ENCODE measurements at regions not wholly inside any gene's neighbourhood (a gene's known extent, or its start where the extent isn't known, plus 50 kb on each side); places are given as distances from the start of the nearest gene placed in this dataset.

GRCh38 chr11:126138636-126139035, 72.8 kb downstream of the RPUSD4 start:
- H3K27me3 ChIP-seq (ENCODE audit: control insufficient read depth, insufficient read depth, low read length, poor library complexity, severe bottlenecking), result peaks cover 18% of the 10 kb centered on the region
- peaks cover 24% of the 10 kb centered on the region for H3K4me1 Mint-ChIP-seq

DNA sequence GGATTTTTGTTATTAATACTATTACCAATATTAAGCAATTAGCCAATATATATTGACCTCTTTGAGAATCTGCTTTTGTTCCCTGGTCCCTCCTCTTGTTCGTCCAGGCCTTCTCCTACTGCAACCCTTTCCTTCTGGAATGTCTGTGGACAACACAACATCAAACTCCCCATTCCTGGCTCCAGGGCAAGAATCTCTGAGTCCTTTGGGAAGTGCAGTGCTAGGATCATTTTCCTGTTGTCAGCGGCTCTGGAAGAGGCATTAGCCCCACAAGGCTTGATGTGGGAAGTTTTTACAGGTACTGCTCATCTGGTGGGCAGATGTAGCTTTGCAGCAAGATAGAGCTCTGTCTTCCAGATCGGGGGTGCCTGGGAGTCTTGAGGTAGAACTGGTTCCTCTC, 74.3 kb downstream of the RPUSD4 start:
- Histone ChIP-seq H3K36me3 (ENCODE audit: control insufficient read depth, insufficient read depth, low read length) (no peaks in the 10 kb centered on the region), H3K9me3 (ENCODE audit: control insufficient read depth, low read length) (no peaks in the 10 kb centered on the region), H3K27ac (ENCODE audit: low read depth, low read length) (no peak overlapping the region), H3K4me1 (ENCODE audit: control insufficient read depth, insufficient read depth, low read length) (no peaks in the 10 kb centered on the region), H3K9ac (ENCODE audit: extremely low read depth, low read length, poor library complexity, severe bottlenecking) (no peak overlapping the region), H3K4me3 (ENCODE audit: low read length) (no peak overlapping the region), H3K27me3 (ENCODE audit: control insufficient read depth, insufficient read depth, low read length, poor library complexity, severe bottlenecking) (peaks cover 18% of the 10 kb centered on the region)
- TF ChIP-seq, protein P1, sequence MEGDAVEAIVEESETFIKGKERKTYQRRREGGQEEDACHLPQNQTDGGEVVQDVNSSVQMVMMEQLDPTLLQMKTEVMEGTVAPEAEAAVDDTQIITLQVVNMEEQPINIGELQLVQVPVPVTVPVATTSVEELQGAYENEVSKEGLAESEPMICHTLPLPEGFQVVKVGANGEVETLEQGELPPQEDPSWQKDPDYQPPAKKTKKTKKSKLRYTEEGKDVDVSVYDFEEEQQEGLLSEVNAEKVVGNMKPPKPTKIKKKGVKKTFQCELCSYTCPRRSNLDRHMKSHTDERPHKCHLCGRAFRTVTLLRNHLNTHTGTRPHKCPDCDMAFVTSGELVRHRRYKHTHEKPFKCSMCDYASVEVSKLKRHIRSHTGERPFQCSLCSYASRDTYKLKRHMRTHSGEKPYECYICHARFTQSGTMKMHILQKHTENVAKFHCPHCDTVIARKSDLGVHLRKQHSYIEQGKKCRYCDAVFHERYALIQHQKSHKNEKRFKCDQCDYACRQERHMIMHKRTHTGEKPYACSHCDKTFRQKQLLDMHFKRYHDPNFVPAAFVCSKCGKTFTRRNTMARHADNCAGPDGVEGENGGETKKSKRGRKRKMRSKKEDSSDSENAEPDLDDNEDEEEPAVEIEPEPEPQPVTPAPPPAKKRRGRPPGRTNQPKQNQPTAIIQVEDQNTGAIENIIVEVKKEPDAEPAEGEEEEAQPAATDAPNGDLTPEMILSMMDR (conservative IDR thresholded peaks at IDR 0.05), result no peak
- Mint-ChIP-seq H3K27me3 (ENCODE audit: insufficient read depth) (peaks cover 9% of the 10 kb centered on the region), H3K4me3 (no peak overlapping the region), H3K4me1 (peaks cover 33% of the 10 kb centered on the region), H3K9me3 (no peaks in the 10 kb centered on the region), H3K27ac (no peak overlapping the region), H3K36me3 (ENCODE audit: low read depth) (no peaks in the 10 kb centered on the region)
- DNase-seq, result no peak
- 87 to 94% methylated on average over 2 to 3 of the region's 3 CpGs for WGBS, 2 experiments (ENCODE audit: insufficient coverage in 1 of 2, insufficient read length in 1 of 2)

More at GRCh38 chr11:126138636-126139035, 72.8 kb downstream of the RPUSD4 start:
- Histone ChIP-seq H3K4me3 (ENCODE audit: low read length) (no peak overlapping the region), H3K9me3 (ENCODE audit: control insufficient read depth, low read length) (no peaks in the 10 kb centered on the region), H3K4me1 (ENCODE audit: control insufficient read depth, insufficient read depth, low read length) (no peaks in the 10 kb centered on the region), H3K9ac (ENCODE audit: extremely low read depth, low read length, poor library complexity, severe bottlenecking) (no peak overlapping the region), H3K36me3 (ENCODE audit: control insufficient read depth, insufficient read depth, low read length) (no peaks in the 10 kb centered on the region), H3K27ac (ENCODE audit: low read depth, low read length) (no peak overlapping the region)
- Mint-ChIP-seq H3K27ac (no peak overlapping the region), H3K4me3 (no peak overlapping the region), H3K27me3 (ENCODE audit: insufficient read depth) (peaks cover 9% of the 10 kb centered on the region), H3K9me3 (no peaks in the 10 kb centered on the region), H3K36me3 (ENCODE audit: low read depth) (no peaks in the 10 kb centered on the region)
- DNase-seq, result no peak
- TF ChIP-seq, protein P1 (conservative IDR thresholded peaks at IDR 0.05), result no peak
- WGBS, 2 experiments (ENCODE audit: insufficient coverage in 1 of 2, insufficient read length in 1 of 2), result 88% methylated on average over 5 of the region's 7 CpGs; no CpG with 5 or more reads in 1 of the 2 experiments

GRCh38 chr11:126136507-126136906, 73.8 kb upstream of the CDON start:
- no peaks in the 10 kb centered on the region for H3K9me3 Mint-ChIP-seq
- DNase-seq, result no peak
- 91 to 93% methylated on average over 8 to 10 of the region's 10 CpGs for WGBS, 2 experiments (ENCODE audit: insufficient coverage in 1 of 2, insufficient read length in 1 of 2)
- H3K4me3 ChIP-seq (ENCODE audit: low read length), result no peak overlapping the region
- H3K27ac ChIP-seq (ENCODE audit: low read depth, low read length), result no peak overlapping the region
- TF ChIP-seq, protein P1 (conservative IDR thresholded peaks at IDR 0.05), result no peak
- no peak overlapping the region for H3K4me3 Mint-ChIP-seq
- no peaks in the 10 kb centered on the region for H3K36me3 Mint-ChIP-seq (ENCODE audit: low read depth)
- peaks cover 9% of the 10 kb centered on the region for H3K27me3 Mint-ChIP-seq (ENCODE audit: insufficient read depth)
- no peaks in the 10 kb centered on the region for H3K4me1 ChIP-seq (ENCODE audit: control insufficient read depth, insufficient read depth, low read length)
- peaks cover 34% of the 10 kb centered on the region for H3K4me1 Mint-ChIP-seq
- no peaks in the 10 kb centered on the region for H3K36me3 ChIP-seq (ENCODE audit: control insufficient read depth, insufficient read depth, low read length)
- no peak overlapping the region for H3K27ac Mint-ChIP-seq
- H3K9ac ChIP-seq (ENCODE audit: extremely low read depth, low read length, poor library complexity, severe bottlenecking), result no peak overlapping the region
- H3K27me3 ChIP-seq (ENCODE audit: control insufficient read depth, insufficient read depth, low read length, poor library complexity, severe bottlenecking), result peaks cover 18% of the 10 kb centered on the region
- no peaks in the 10 kb centered on the region for H3K9me3 ChIP-seq (ENCODE audit: control insufficient read depth, low read length)
